WTC11 (cell line): ENCODE measurements at regions not wholly inside any gene's neighbourhood (a gene's known extent, or its start where the extent isn't known, plus 50 kb on each side); places are given as distances from the start of the nearest gene placed in this dataset.

Experiments
- ATAC-seq: fragments of 200-7000 bp; cut with Tn5 transposase; 2 replicates; pipeline ENCODE4 v1.10.0; 2021; ENCODE audit warnings: mild to moderate bottlenecking, moderate library complexity
- CTCF ChIA-PET: fragments of 300-600 bp; sonication (Branson Sonifier 250); formaldehyde crosslinking; loops from one replicate; lab custom pipeline; 2021; ENCODE audit warnings: antibody characterized with exemption; lab: Charles Lee
- POLR2A ChIA-PET: fragments of 350-600 bp; sonication (Branson Sonifier 250); formaldehyde crosslinking; loops from one replicate; lab custom pipeline; 2021; ENCODE audit warnings: antibody characterized with exemption; lab: Charles Lee
- DNase-seq: peaks from one replicate; pipeline ENCODE4 v3.0.0; 2021; ENCODE audit warnings: low spot score
- H3K27ac Mint-ChIP-seq: 2 replicates; pipeline ENCODE4 v1.8.0; 2021; ENCODE audit warnings: mixed read lengths
- H3K27me3 Mint-ChIP-seq: 2 replicates; pipeline ENCODE4 v1.8.0; 2021; ENCODE audit warnings: low read depth, mild to moderate bottlenecking, moderate library complexity, mixed read lengths
- H3K36me3 Mint-ChIP-seq: 2 replicates; pipeline ENCODE4 v1.8.0; 2021; ENCODE audit warnings: mixed read lengths
- H3K4me1 Mint-ChIP-seq: 2 replicates; pipeline ENCODE4 v1.8.0; 2022; ENCODE audit warnings: mixed read lengths
- H3K4me3 Mint-ChIP-seq: 2 replicates; pipeline ENCODE4 v1.8.0; 2021; ENCODE audit warnings: mild to moderate bottlenecking, moderate library complexity, mixed read lengths
- H3K9me3 Mint-ChIP-seq: 2 replicates; pipeline ENCODE4 v1.8.0; 2021; ENCODE audit warnings: mixed read lengths
- ATF1 ChIP-seq: sonication (generic); formaldehyde crosslinking; IDR thresholded peaks from 2 replicates; pipeline ENCODE4 v1.8.1; 2023; ENCODE audit warnings: mild to moderate bottlenecking, moderate library complexity, missing genetic modification reagents
- ELF4 ChIP-seq: sonication (generic); formaldehyde crosslinking; IDR thresholded peaks from 2 replicates; pipeline ENCODE4 v1.8.1; 2022; ENCODE audit warnings: low read depth, mild to moderate bottlenecking, moderate library complexity, missing genetic modification reagents
- GTF2I ChIP-seq: fragments of 250-450 bp; sonication (Bioruptor Pico); conservative IDR thresholded peaks from 2 replicates; pipeline ENCODE4 v1.4.0; 2021; ENCODE audit warnings: mild to moderate bottlenecking
- IRF2 ChIP-seq: sonication (generic); formaldehyde crosslinking; IDR thresholded peaks from 2 replicates; pipeline ENCODE4 v1.8.0; 2022; ENCODE audit warnings: low read depth, missing genetic modification reagents, borderline replicate concordance
- MYBL2 ChIP-seq: sonication (generic); formaldehyde crosslinking; IDR thresholded peaks from 2 replicates; pipeline ENCODE4 v1.8.1; 2023; ENCODE audit warnings: mild to moderate bottlenecking, moderate library complexity, missing genetic modification reagents
- NFE2L1 ChIP-seq: sonication (generic); formaldehyde crosslinking; IDR thresholded peaks from 2 replicates; pipeline ENCODE4 v1.8.1; 2023; ENCODE audit warnings: missing genetic modification reagents
- NFYB ChIP-seq: sonication (generic); formaldehyde crosslinking; conservative IDR thresholded peaks from 2 replicates; pipeline ENCODE4 v1.8.0; 2022; ENCODE audit warnings: low read depth, missing genetic modification reagents
- NR2C2 ChIP-seq: sonication (generic); formaldehyde crosslinking; IDR thresholded peaks from 2 replicates; pipeline ENCODE4 v1.8.0; 2022; ENCODE audit warnings: mild to moderate bottlenecking, missing genetic modification reagents
- OVOL2 ChIP-seq: fragments of 250-450 bp; sonication (Bioruptor Pico); IDR thresholded peaks from 2 replicates; pipeline ENCODE4 v1.9.0; 2021; ENCODE audit warnings: mild to moderate bottlenecking, borderline replicate concordance
- PRRX2 ChIP-seq: fragments of 250-450 bp; sonication (Bioruptor Pico); IDR thresholded peaks from 2 replicates; pipeline ENCODE4 v1.8.0; 2021; ENCODE audit warnings: mild to moderate bottlenecking
- RELA ChIP-seq: sonication (generic); formaldehyde crosslinking; IDR thresholded peaks from 2 replicates; pipeline ENCODE4 v1.8.1; 2022; ENCODE audit warnings: missing genetic modification reagents, mild to moderate bottlenecking, borderline replicate concordance
- RORB ChIP-seq: fragments of 250-450 bp; sonication (Bioruptor Pico); IDR thresholded peaks from 2 replicates; pipeline ENCODE4 v1.9.0; 2021; ENCODE audit warnings: mild to moderate bottlenecking
- TEAD4 ChIP-seq: sonication (generic); formaldehyde crosslinking; IDR thresholded peaks from 2 replicates; pipeline ENCODE4 v1.8.0; 2022; ENCODE audit warnings: mild to moderate bottlenecking, missing genetic modification reagents
- ZNF121 ChIP-seq: sonication (generic); formaldehyde crosslinking; IDR thresholded peaks from 2 replicates; pipeline ENCODE4 v1.8.0; 2023; ENCODE audit warnings: missing genetic modification reagents
- ZNF396 ChIP-seq: fragments of 250-450 bp; sonication (Bioruptor Pico); IDR thresholded peaks from 2 replicates; pipeline ENCODE4 v1.8.0; 2021; ENCODE audit warnings: mild to moderate bottlenecking, moderate library complexity, borderline replicate concordance
- ZNF423 ChIP-seq: fragments of 250-450 bp; sonication (Bioruptor Pico); IDR thresholded peaks from 2 replicates; pipeline ENCODE4 v2.1.2; 2022; ENCODE audit warnings: mild to moderate bottlenecking, moderate library complexity
- TF ChIP-seq, protein P1 (sequence below): sonication (generic); formaldehyde crosslinking; IDR thresholded peaks from 2 replicates; pipeline ENCODE4 v1.8.0; 2022; ENCODE audit warnings: missing genetic modification reagents
- TF ChIP-seq, protein P2 (sequence below): sonication (generic); formaldehyde crosslinking; IDR thresholded peaks from 2 replicates; pipeline ENCODE4 v1.8.1; 2022; ENCODE audit warnings: mild to moderate bottlenecking, moderate library complexity, missing genetic modification reagents
- TF ChIP-seq, protein P3 (sequence below): sonication (generic); formaldehyde crosslinking; IDR thresholded peaks from 2 replicates; pipeline ENCODE4 v1.8.1; 2022; ENCODE audit warnings: low read depth, mild to moderate bottlenecking, moderate library complexity, missing genetic modification reagents, borderline replicate concordance
- TF ChIP-seq, protein P4 (sequence below): sonication (generic); formaldehyde crosslinking; IDR thresholded peaks from 2 replicates; pipeline ENCODE4 v1.8.0; 2023; ENCODE audit warnings: missing genetic modification reagents
- TF ChIP-seq, protein P5 (sequence below): sonication (generic); formaldehyde crosslinking; IDR thresholded peaks from 2 replicates; pipeline ENCODE4 v1.8.1; 2022; ENCODE audit warnings: mild to moderate bottlenecking, missing genetic modification reagents, moderate library complexity, borderline replicate concordance
- TF ChIP-seq, protein P6 (sequence below): fragments of 250-450 bp; sonication (Bioruptor Pico); IDR thresholded peaks from 2 replicates; pipeline ENCODE4 v1.9.0; 2021; ENCODE audit warnings: mild to moderate bottlenecking

DNA sequence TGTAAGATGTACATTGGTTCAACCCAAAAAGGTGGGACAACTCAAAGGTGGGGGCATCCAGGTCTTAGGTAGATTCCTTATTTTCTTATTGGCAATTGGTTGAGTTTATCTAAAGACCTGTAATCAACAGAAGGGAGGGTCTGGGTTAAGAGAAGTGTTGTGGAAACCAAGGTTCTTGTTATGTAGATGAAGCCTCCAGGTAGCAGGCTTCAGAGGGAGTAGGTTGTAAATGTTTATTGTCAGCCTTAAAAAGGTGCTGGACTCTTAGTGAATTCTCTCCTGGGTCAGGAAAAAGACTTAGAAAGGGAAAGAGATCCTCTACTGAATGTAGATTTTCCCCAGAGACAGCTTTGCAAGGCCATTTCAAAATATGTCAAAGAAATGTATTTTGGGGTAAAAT lies 125.3 kb upstream of the NDUFV2 start:
- TF ChIP-seq OVOL2 (CRISPR knock-in tag) (no peak), ZNF423 (CRISPR knock-in tag) (0 out of 2 replicates have a peak, but pooled peaks have one; percentile 8), ATF1 (CRISPR knock-in tag) (no peak)
- Mint-ChIP-seq H3K4me3 (no peak overlapping the region), H3K27ac (peak overlapping the region; percentile 74), H3K27me3 (no peaks in the 10 kb centered on the region; the same call in 1 of the 2 replicates), H3K36me3 (peaks cover 11% of the 10 kb centered on the region; the same call in 1 of the 2 replicates), H3K4me1 (peaks cover 45% of the 10 kb centered on the region), H3K9me3 (peaks cover 31% of the 10 kb centered on the region)
- DNase-seq (no peak), ATAC-seq (peak; percentile 70)
- ChIA-PET POLR2A (no interaction called here), CTCF (no interaction called here)

DNA sequence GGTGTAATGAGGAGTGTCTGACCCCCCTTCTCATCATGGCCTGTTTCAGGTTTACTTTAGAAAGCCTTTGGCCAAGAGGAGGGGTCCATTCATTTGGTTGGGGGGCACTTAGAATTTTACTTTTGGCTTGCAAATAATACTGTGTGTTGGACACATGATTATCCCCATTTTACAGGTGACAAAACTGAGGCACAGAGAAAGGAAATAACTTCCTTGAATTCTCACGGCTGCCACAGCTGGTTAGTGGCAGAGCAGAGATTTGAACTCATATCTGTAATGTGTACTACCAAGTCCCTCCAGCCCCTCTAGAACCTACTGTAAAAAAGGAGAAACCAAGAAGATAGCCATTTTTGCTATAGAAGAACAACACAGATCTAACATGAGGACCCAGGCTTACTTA lies 124.8 kb upstream of the NDUFV2 start:
- Mint-ChIP-seq H3K36me3 (peaks cover 11% of the 10 kb centered on the region; the same call in 1 of the 2 replicates), H3K4me1 (peaks cover 47% of the 10 kb centered on the region), H3K27ac (peak overlapping the region; percentile 74), H3K9me3 (peaks cover 30% of the 10 kb centered on the region), H3K27me3 (no peaks in the 10 kb centered on the region; the same call in 1 of the 2 replicates), H3K4me3 (no peak overlapping the region)
- ATAC-seq: no peak
- ChIA-PET CTCF (no interaction called here), POLR2A (no interaction called here)
- TF ChIP-seq GTF2I (CRISPR knock-in tag) (0 out of 2 replicates have a peak, but pooled peaks have one; percentile 18), ZNF121 (CRISPR knock-in tag) (no peak)
- no peak for DNase-seq

DNA sequence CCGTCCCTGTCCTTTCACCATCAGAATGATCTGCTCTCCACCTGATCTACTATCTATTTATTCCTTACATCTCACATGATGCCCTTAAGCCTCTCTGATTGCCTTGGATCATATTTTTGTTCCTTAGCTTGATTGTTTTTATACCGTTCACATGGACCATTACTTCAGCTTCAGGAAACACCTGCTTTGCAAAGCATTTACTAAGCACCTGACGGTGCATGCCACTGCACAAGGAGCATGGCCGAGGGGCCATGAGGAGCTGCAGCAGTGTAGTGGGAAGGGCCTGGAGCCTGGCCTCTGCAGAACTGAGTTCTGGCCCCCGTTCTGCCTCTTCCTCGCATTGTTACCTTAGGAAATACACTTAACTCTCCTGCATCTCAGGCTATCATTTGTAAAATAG lies 124.1 kb upstream of the NDUFV2 start:
- Mint-ChIP-seq H3K27ac (no peak overlapping the region), H3K36me3 (peaks cover 11% of the 10 kb centered on the region; the same call in 1 of the 2 replicates), H3K4me1 (peaks cover 54% of the 10 kb centered on the region), H3K4me3 (no peak overlapping the region), H3K27me3 (no peaks in the 10 kb centered on the region; the same call in 1 of the 2 replicates), H3K9me3 (peaks cover 23% of the 10 kb centered on the region)
- no peak for TF ChIP-seq ATF1 (CRISPR knock-in tag)
- TF ChIP-seq, protein P1, sequence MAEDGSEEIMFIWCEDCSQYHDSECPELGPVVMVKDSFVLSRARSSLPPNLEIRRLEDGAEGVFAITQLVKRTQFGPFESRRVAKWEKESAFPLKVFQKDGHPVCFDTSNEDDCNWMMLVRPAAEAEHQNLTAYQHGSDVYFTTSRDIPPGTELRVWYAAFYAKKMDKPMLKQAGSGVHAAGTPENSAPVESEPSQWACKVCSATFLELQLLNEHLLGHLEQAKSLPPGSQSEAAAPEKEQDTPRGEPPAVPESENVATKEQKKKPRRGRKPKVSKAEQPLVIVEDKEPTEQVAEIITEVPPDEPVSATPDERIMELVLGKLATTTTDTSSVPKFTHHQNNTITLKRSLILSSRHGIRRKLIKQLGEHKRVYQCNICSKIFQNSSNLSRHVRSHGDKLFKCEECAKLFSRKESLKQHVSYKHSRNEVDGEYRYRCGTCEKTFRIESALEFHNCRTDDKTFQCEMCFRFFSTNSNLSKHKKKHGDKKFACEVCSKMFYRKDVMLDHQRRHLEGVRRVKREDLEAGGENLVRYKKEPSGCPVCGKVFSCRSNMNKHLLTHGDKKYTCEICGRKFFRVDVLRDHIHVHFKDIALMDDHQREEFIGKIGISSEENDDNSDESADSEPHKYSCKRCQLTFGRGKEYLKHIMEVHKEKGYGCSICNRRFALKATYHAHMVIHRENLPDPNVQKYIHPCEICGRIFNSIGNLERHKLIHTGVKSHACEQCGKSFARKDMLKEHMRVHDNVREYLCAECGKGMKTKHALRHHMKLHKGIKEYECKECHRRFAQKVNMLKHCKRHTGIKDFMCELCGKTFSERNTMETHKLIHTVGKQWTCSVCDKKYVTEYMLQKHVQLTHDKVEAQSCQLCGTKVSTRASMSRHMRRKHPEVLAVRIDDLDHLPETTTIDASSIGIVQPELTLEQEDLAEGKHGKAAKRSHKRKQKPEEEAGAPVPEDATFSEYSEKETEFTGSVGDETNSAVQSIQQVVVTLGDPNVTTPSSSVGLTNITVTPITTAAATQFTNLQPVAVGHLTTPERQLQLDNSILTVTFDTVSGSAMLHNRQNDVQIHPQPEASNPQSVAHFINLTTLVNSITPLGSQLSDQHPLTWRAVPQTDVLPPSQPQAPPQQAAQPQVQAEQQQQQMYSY (CRISPR knock-in tag): no peak
- TF ChIP-seq MYBL2: no peak
- no peak for TF ChIP-seq IRF2 (CRISPR knock-in tag)
- TF ChIP-seq RORB: no peak
- no peak for TF ChIP-seq PRRX2 (CRISPR knock-in tag)
- TF ChIP-seq ZNF396 (CRISPR knock-in tag): no peak
- TF ChIP-seq, protein P2, sequence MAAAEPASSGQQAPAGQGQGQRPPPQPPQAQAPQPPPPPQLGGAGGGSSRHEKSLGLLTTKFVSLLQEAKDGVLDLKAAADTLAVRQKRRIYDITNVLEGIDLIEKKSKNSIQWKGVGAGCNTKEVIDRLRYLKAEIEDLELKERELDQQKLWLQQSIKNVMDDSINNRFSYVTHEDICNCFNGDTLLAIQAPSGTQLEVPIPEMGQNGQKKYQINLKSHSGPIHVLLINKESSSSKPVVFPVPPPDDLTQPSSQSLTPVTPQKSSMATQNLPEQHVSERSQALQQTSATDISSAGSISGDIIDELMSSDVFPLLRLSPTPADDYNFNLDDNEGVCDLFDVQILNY: no peak
- TF ChIP-seq RELA: no peak
- no peak for TF ChIP-seq NFYB
- TF ChIP-seq NR2C2 (CRISPR knock-in tag): no peak
- TF ChIP-seq, protein P3, sequence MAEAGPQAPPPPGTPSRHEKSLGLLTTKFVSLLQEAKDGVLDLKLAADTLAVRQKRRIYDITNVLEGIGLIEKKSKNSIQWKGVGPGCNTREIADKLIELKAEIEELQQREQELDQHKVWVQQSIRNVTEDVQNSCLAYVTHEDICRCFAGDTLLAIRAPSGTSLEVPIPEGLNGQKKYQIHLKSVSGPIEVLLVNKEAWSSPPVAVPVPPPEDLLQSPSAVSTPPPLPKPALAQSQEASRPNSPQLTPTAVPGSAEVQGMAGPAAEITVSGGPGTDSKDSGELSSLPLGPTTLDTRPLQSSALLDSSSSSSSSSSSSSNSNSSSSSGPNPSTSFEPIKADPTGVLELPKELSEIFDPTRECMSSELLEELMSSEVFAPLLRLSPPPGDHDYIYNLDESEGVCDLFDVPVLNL (CRISPR knock-in tag): no peak
- TF ChIP-seq, protein P4, sequence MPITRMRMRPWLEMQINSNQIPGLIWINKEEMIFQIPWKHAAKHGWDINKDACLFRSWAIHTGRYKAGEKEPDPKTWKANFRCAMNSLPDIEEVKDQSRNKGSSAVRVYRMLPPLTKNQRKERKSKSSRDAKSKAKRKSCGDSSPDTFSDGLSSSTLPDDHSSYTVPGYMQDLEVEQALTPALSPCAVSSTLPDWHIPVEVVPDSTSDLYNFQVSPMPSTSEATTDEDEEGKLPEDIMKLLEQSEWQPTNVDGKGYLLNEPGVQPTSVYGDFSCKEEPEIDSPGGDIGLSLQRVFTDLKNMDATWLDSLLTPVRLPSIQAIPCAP (CRISPR knock-in tag): no peak
- no peak for TF ChIP-seq ELF4 (CRISPR knock-in tag)
- TF ChIP-seq TEAD4 (CRISPR knock-in tag): no peak
- TF ChIP-seq, protein P5, sequence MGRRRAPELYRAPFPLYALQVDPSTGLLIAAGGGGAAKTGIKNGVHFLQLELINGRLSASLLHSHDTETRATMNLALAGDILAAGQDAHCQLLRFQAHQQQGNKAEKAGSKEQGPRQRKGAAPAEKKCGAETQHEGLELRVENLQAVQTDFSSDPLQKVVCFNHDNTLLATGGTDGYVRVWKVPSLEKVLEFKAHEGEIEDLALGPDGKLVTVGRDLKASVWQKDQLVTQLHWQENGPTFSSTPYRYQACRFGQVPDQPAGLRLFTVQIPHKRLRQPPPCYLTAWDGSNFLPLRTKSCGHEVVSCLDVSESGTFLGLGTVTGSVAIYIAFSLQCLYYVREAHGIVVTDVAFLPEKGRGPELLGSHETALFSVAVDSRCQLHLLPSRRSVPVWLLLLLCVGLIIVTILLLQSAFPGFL (CRISPR knock-in tag): no peak
- no peak for TF ChIP-seq NFE2L1 (CRISPR knock-in tag)
- TF ChIP-seq, protein P6, sequence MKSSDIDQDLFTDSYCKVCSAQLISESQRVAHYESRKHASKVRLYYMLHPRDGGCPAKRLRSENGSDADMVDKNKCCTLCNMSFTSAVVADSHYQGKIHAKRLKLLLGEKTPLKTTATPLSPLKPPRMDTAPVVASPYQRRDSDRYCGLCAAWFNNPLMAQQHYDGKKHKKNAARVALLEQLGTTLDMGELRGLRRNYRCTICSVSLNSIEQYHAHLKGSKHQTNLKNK (CRISPR knock-in tag): no peak
- DNase-seq: no peak
- POLR2A ChIA-PET: no interaction called here
- ATAC-seq: no peak
- CTCF ChIA-PET: interaction anchor here (0.8 to 1.4 kb wide), 2 partner anchors 9 to 212 kb away, joined by 3 to 7 read pairs; no protein-coding TSS in a partner anchor
